ENCODE measurements at regions not wholly inside any gene's neighbourhood (a gene's known extent, or its start where the extent isn't known, plus 50 kb on each side); places are given as distances from the start of the nearest gene placed in this dataset.

DNA sequence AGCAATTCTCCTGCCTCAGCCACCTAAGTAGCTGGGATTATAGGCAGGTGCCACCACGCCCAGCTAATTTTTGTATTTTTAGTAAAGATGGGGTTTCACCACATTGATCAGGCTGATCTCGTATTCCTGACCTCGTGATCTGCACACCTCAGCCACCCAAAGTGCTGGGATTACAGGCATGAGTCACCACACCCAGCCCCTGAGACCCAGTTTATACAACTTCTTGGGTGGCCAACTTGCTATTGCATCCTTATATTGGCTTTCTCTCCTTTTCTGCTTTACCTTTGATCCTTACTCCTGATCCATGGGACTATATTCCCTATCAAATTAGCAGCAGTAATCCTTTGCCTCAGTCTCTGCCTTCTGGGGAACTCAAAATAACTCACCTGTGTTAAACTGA is 659.1 kb downstream of the PRELID2 start:
- TF ChIP-seq, protein P1, sequence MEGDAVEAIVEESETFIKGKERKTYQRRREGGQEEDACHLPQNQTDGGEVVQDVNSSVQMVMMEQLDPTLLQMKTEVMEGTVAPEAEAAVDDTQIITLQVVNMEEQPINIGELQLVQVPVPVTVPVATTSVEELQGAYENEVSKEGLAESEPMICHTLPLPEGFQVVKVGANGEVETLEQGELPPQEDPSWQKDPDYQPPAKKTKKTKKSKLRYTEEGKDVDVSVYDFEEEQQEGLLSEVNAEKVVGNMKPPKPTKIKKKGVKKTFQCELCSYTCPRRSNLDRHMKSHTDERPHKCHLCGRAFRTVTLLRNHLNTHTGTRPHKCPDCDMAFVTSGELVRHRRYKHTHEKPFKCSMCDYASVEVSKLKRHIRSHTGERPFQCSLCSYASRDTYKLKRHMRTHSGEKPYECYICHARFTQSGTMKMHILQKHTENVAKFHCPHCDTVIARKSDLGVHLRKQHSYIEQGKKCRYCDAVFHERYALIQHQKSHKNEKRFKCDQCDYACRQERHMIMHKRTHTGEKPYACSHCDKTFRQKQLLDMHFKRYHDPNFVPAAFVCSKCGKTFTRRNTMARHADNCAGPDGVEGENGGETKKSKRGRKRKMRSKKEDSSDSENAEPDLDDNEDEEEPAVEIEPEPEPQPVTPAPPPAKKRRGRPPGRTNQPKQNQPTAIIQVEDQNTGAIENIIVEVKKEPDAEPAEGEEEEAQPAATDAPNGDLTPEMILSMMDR (conservative IDR thresholded peaks at IDR 0.05; ENCODE audit: low read length), result no peak
- no peak for TF ChIP-seq EZH2phosphoT487 (IDR thresholded peaks at IDR 0.05; ENCODE audit: borderline replicate concordance)
